HCT116 (cell line): ENCODE measurements at regions not wholly inside any gene's neighbourhood (a gene's known extent, or its start where the extent isn't known, plus 50 kb on each side); places are given as distances from the start of the nearest gene placed in this dataset.

Experiments
- ATAC-seq: fragments of 200-7000 bp; cut with Tn5 transposase; 2 replicates; pipeline ENCODE4 v1.9.1; 2020; ENCODE audit warnings: mild to moderate bottlenecking, moderate library complexity
- BruUV-seq: library from RNA; stranded (reverse); fragments of 400-500 nt; replicated peaks from 2 replicates; lab custom pipeline; 2021; lab: Mats Ljungman, UMichigan
- CTCF ChIA-PET: fragments of 300-600 bp; sonication (Branson Sonifier 250); formaldehyde crosslinking; loops from one replicate; lab custom pipeline; 2021; ENCODE audit warnings: antibody characterized with exemption; lab: Charles Lee
- POLR2A ChIA-PET: fragments of 300-600, 350-600 bp; sonication (Branson Sonifier 250); formaldehyde crosslinking; loops from one replicate; lab custom pipeline; 2021; ENCODE audit warnings: antibody characterized with exemption; lab: Charles Lee
- RAD21 ChIA-PET, 2 experiments: fragments of 300-600 bp; sonication (Branson Sonifier 250); formaldehyde crosslinking; loops; one replicate each; lab custom pipeline; 2023; ENCODE audit warnings: low total read pairs in 2 of 2; ENCODE audit not compliant: uncharacterized antibody in 2 of 2, unreplicated experiment in 2 of 2, low non-redundant PET in 1 of 2; lab: Charles Lee
- DNase-seq: peaks from one replicate; pipeline ENCODE4 v3.0.0-alpha.2; 2010; ENCODE audit warnings: low read depth, low spot score
- H2AFZ ChIP-seq: fragments of 200-600 bp; shearing (Covaris generic), sonication (generic); 2 replicates; pipeline ENCODE4 v1.6.1; 2017; ENCODE audit warnings: low read depth, mixed run types, mixed read lengths, antibody characterized with exemption, low read length; ENCODE audit not compliant: poor library complexity, severe bottlenecking
- H3K27ac ChIP-seq: 2 replicates; pipeline ENCODE4 v1.5.1; 2012; ENCODE audit warnings: low read depth, low read length
- H3K27me3 ChIP-seq: fragments of 200-600 bp; sonication (generic); 2 replicates; pipeline ENCODE4 v1.6.1; 2016; ENCODE audit warnings: mixed run types, low read length, mixed read lengths; ENCODE audit not compliant: insufficient read depth
- H3K36me3 ChIP-seq, 2 experiments: fragments of 200-500 bp in 1 of 2; fragments of 200-600 bp in 1 of 2; sonication (Bioruptor generic) in 1 of 2; sonication (generic) in 1 of 2; 2 replicates each; pipeline versions ENCODE4 v1.5.1 to v1.6.1; 2014 to 2016; ENCODE audit warnings: low read length in 2 of 2, inconsistent platforms in 1 of 2, mixed read lengths in 1 of 2, mixed run types in 1 of 2; ENCODE audit not compliant: insufficient read depth in 2 of 2, control insufficient read depth in 1 of 2
- H3K4me1 ChIP-seq, 2 experiments: fragments of 200-600 bp in 1 of 2; sonication (generic) in 1 of 2; 2 replicates each; pipeline versions ENCODE4 v1.5.1 to v1.6.1; 2012 to 2017; ENCODE audit warnings: low read length in 2 of 2, inconsistent platforms in 1 of 2, mild to moderate bottlenecking in 1 of 2, mixed read lengths in 1 of 2, mixed run types in 1 of 2, moderate library complexity in 1 of 2; ENCODE audit not compliant: insufficient read depth in 2 of 2, control insufficient read depth in 1 of 2
- H3K4me2 ChIP-seq: fragments of 200-600 bp; sonication (generic); 2 replicates; pipeline ENCODE4 v1.6.1; 2017; ENCODE audit warnings: mixed run types, low read length, mixed read lengths
- H3K4me3 ChIP-seq, 2 experiments: fragments of 200-600 bp in 1 of 2; sonication (generic) in 1 of 2; replicated peaks in 1 of 2; 2 replicates each; pipeline ENCODE4 v1.5.1; 2011 to 2016; ENCODE audit warnings: low read length in 2 of 2, control low read depth in 1 of 2, low read depth in 1 of 2, mild to moderate bottlenecking in 1 of 2, mixed read lengths in 1 of 2, mixed run types in 1 of 2
- H3K79me2 ChIP-seq: fragments of 200-600 bp; sonication (generic); 2 replicates; pipeline ENCODE4 v1.6.1; 2017; ENCODE audit warnings: mild to moderate bottlenecking, mixed run types, low read length, moderate library complexity, mixed read lengths; ENCODE audit not compliant: insufficient read depth
- H3K9ac ChIP-seq: fragments of 200-600 bp; sonication (generic); 2 replicates; pipeline ENCODE4 v1.6.1; 2016; ENCODE audit warnings: low read length, mixed read lengths
- H3K9me2 ChIP-seq: fragments of 200-600 bp; sonication (generic), shearing (Covaris generic); 2 replicates; pipeline ENCODE4 v1.6.1; 2017; ENCODE audit warnings: mixed run types, mild to moderate bottlenecking, moderate library complexity; ENCODE audit not compliant: insufficient read depth
- H3K9me3 ChIP-seq, 2 experiments: fragments of 200-500 bp in 1 of 2; fragments of 200-600 bp in 1 of 2; sonication (Bioruptor generic) in 1 of 2; sonication (generic) in 1 of 2; 2 replicates each; pipeline ENCODE4 v1.6.1; 2014 to 2017; ENCODE audit warnings: low read length in 2 of 2, mixed read lengths in 2 of 2, inconsistent platforms in 1 of 2, low read depth in 1 of 2, mild to moderate bottlenecking in 1 of 2, mixed run types in 1 of 2, moderate library complexity in 1 of 2; ENCODE audit not compliant: control insufficient read depth in 1 of 2, insufficient read depth in 1 of 2
- H4K20me1 ChIP-seq: fragments of 200-600 bp; sonication (generic), shearing (Covaris generic); 2 replicates; pipeline ENCODE4 v1.6.1; 2017; ENCODE audit warnings: mixed run types, mild to moderate bottlenecking, moderate library complexity; ENCODE audit not compliant: insufficient read depth
- EGR1 ChIP-seq: IDR thresholded peaks from 2 replicates; pipeline ENCODE4 v1.6.1; 2012; ENCODE audit warnings: low read depth
- ELF1 ChIP-seq: IDR thresholded peaks from 2 replicates; pipeline ENCODE4 v1.6.1; 2012; ENCODE audit warnings: low read depth, borderline replicate concordance
- EZH2 ChIP-seq: fragments of 200-600 bp; sonication (generic); IDR thresholded peaks from 2 replicates; pipeline ENCODE4 v1.6.1; 2017; ENCODE audit warnings: antibody characterized with exemption, mixed run types
- FOSL1 ChIP-seq: IDR thresholded peaks from 2 replicates; pipeline ENCODE4 v1.6.1; 2012; ENCODE audit warnings: low read depth
- POLR2A ChIP-seq: IDR thresholded peaks from 2 replicates; pipeline ENCODE4 v1.7.0; 2011; ENCODE audit warnings: borderline replicate concordance; ENCODE audit not compliant: insufficient read depth, insufficient read length; ENCODE audit errors: extremely low read depth
- POLR2AphosphoS5 ChIP-seq: IDR thresholded peaks from 2 replicates; pipeline ENCODE4 v1.6.1; 2011; ENCODE audit warnings: mild to moderate bottlenecking, low read depth, low read length, moderate library complexity
- TCF7L2 ChIP-seq: IDR thresholded peaks from 2 replicates; pipeline ENCODE4 v1.7.0; 2011; ENCODE audit warnings: borderline replicate concordance, inconsistent platforms; ENCODE audit not compliant: insufficient read depth, insufficient read length; ENCODE audit errors: extremely low read depth
- YY1 ChIP-seq: IDR thresholded peaks from 2 replicates; pipeline ENCODE4 v1.6.1; 2011; ENCODE audit warnings: low read length, low read depth, moderate library complexity, mild to moderate bottlenecking; ENCODE audit not compliant: insufficient replicate concordance; ENCODE audit errors: extremely low read depth
- ZFX ChIP-seq: fragments of 450-650 bp; IDR thresholded peaks from 2 replicates; pipeline ENCODE4 v1.6.1; 2017
- intact Hi-C: fragments of 100-400 bp; cut with micrococcal nuclease; formaldehyde crosslinking; loops from 2 replicates; pipeline ENCODE4 v1.10.0; 2022
- TF ChIP-seq, protein P1 (sequence below): IDR thresholded peaks from 2 replicates; pipeline ENCODE4 v1.6.1; 2011; ENCODE audit warnings: mild to moderate bottlenecking, low read length, moderate library complexity; ENCODE audit not compliant: insufficient replicate concordance; ENCODE audit errors: extremely low read depth
- TF ChIP-seq, protein P2 (sequence below): IDR thresholded peaks from 2 replicates; pipeline ENCODE4 v1.6.1; 2012

DNA sequence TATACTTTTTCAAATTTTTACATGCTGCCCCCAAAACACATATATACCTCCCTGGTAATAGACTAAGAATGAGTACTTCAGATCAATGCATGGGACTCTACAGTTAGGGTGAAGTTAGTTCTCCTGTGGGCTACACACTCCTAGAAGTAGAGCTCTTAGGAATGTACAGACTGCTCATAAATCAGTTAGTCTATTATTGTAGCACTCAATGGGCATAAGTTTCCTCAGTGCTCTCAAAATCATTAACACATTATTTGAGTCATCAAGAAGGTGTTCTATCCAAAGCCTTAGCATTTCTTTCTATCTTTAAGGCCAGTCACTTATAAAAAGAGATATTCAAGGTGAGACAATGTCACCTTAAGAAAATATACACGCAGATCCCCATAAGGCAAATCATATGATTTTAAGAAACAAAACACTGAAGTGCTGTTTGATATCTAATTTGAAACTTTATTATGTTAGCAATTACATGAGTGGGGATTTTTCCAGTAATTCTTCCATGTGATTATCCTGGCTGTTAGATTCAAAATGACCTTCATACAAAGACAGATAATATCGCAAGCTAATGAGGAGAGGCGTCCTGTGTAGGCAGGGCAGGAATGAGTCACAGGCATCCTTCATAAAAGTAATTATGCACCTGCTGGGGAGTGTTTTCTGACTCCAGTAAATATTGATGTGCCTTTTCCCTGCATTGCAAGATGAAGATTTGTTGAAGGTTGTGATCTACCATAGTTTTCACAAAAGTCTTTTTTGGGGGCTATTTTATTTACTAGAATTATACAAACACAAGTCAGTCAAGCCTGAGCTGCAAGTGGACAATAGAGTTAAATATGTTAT lies 167.2 kb upstream of the ATP1B1 start (continued):
- TF ChIP-seq, protein P1, sequence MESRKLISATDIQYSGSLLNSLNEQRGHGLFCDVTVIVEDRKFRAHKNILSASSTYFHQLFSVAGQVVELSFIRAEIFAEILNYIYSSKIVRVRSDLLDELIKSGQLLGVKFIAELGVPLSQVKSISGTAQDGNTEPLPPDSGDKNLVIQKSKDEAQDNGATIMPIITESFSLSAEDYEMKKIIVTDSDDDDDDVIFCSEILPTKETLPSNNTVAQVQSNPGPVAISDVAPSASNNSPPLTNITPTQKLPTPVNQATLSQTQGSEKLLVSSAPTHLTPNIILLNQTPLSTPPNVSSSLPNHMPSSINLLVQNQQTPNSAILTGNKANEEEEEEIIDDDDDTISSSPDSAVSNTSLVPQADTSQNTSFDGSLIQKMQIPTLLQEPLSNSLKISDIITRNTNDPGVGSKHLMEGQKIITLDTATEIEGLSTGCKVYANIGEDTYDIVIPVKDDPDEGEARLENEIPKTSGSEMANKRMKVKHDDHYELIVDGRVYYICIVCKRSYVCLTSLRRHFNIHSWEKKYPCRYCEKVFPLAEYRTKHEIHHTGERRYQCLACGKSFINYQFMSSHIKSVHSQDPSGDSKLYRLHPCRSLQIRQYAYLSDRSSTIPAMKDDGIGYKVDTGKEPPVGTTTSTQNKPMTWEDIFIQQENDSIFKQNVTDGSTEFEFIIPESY = no peak
- TF ChIP-seq EGR1 (no peak), YY1 (no peak), FOSL1 (no peak), POLR2A (no peak), EZH2 (no peak), ELF1 (no peak), POLR2AphosphoS5 (no peak)
- TF ChIP-seq, protein P2, sequence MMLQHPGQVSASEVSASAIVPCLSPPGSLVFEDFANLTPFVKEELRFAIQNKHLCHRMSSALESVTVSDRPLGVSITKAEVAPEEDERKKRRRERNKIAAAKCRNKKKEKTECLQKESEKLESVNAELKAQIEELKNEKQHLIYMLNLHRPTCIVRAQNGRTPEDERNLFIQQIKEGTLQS = no peak

DNA sequence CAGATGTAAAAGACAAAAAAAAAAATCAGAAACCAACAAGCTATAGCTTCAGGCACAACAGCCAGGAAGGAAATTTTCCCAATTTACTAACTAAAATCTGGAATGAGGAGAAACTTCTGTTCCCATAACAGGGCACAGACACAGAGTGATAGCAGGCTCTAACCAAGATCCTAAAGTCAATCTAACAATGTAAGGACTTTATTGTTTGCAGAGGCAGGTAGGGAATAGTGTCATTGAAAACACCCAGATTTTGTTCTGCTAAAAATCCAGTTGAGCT lies 166.6 kb upstream of the ATP1B1 start:
- ATAC-seq (no peak), DNase-seq (no peak)
- no peaks in the 10 kb centered on the region for H3K9me3 ChIP-seq
- no peak overlapping the region for H3K4me3 ChIP-seq
- no peaks in the 10 kb centered on the region for H3K9me2 ChIP-seq
- H4K20me1 ChIP-seq = no peaks in the 10 kb centered on the region
- no peak for TF ChIP-seq TCF7L2
- TF ChIP-seq, protein P2 = no peak
- TF ChIP-seq EZH2 = no peak
- no peak for TF ChIP-seq ZFX
- TF ChIP-seq POLR2A = no peak
- no peak for TF ChIP-seq FOSL1
- no peaks in the 10 kb centered on the region for H3K27me3 ChIP-seq
- H3K9ac ChIP-seq = no peak overlapping the region
- BruUV-seq = no TSS peak
- no peak overlapping the region for H3K27ac ChIP-seq
- ChIA-PET POLR2A (no interaction called here), CTCF (no interaction called here), RAD21 (no interaction called here)
- H3K36me3 ChIP-seq = no peaks in the 10 kb centered on the region
- H3K4me1 ChIP-seq = no peaks in the 10 kb centered on the region
- H3K79me2 ChIP-seq = no peaks in the 10 kb centered on the region
- intact Hi-C loops = no loop called here
- no peak overlapping the region for H2AFZ ChIP-seq
- H3K4me2 ChIP-seq = no peak overlapping the region
